HG03025 (cell line): ENCODE measurements at regions not wholly inside any gene's neighbourhood (a gene's known extent, or its start where the extent isn't known, plus 50 kb on each side); places are given as distances from the start of the nearest gene placed in this dataset.

Experiments
- ATAC-seq: cut with Tn5 transposase; IDR thresholded peaks from one replicate; pipeline ENCODE4 v1.9.1; 2021; ENCODE audit warnings: mild to moderate bottlenecking, moderate library complexity; ENCODE audit not compliant: unreplicated experiment, low FRiP score

DNA sequence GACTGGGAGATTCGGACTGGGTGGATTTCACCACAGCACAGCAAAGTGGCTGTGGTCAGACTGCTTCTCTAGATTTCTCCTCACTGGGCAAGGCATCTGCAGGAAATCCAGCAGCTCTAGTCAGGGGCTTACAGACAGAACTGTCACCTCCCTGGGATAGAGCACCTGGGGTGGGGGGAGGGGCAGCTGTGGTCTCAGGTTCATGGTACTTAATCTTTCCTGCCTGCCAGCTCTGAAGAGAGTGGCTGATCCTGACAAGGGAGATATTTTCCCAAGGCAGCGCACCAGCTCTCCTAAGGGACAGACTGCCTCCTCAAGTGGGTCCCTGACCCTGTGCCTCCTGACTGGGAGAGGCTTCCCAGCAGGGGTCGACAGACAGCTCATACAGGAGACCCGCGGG is 212.8 kb upstream of the KLF12 start:
- ATAC-seq = no peak

DNA sequence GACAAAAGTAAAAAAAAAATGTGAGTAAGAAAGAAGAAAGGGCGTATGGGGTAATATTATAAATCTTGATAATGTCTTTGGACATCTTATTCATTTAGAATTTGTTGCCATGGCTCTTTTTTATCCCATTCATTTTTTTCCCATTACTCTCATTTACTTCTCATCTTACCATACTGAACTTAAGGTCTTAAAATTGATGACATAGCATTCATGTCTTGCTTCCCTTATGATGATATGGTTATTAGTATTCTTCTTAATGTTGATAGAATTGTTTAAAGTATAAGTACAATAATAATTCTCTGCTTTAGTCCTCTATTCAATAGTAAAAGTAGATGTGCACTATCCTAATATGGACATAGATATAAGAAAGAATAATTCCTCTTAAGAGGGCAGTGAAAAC is 204.1 kb upstream of the KLF12 start:
- ATAC-seq = no peak

DNA sequence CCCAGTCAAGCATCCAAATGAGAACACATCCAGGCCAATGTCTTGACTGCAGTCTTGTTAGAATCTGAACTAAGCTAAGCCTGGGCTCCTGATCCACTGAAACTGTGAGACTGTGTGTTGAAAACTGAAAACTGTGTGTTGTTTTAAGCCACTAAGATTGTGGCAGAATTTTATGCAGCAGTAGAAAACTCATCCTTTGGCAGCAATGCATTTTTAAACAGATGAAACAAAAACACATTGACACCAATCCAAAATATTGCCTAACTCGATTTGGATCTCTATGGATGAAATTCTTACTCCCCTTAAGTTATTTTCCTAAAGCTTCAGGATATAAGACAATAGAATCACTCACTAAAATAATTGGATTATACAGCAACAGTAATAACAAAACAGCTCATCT is 202.3 kb upstream of the KLF12 start:
- ATAC-seq = no peak

DNA sequence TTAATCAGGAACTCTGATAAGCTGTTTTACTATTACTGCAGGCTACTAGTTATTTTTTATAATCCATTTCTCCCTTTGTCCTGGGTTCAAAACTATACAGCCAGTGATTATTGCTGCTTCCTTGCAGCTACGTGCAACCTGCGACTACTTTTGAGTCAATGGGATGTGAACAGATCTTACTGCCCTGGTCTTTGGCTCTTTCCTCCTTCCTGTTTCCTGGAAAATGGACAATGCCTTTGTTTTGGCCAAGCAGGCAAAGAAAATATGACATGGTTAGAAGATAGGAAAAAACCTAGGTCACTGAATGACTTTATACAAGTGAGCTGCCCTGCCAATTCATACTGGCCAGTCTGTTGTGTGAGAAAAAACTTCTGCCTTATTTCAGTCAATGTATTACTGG is 201.2 kb upstream of the KLF12 start:
- no peak for ATAC-seq

DNA sequence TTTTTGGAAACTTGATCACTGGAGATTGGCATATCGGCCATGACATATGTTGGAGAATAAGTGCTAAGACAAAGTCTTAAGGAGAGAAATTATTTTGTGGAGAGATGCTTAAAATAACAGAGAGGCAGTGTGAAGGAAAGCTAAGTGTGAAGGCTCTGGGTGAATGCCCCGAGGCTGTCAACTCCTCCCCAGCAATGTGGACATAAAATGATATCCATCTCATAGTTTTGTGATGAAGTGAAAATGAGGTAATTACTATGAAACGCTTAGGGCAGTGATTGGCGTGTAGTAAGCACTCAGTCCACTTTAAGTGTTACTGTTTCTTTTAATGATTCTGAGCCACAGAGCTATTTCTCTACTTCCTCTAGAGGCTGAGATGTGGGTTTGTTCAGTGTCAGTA is 195.8 kb upstream of the KLF12 start:
- ATAC-seq = no peak

DNA sequence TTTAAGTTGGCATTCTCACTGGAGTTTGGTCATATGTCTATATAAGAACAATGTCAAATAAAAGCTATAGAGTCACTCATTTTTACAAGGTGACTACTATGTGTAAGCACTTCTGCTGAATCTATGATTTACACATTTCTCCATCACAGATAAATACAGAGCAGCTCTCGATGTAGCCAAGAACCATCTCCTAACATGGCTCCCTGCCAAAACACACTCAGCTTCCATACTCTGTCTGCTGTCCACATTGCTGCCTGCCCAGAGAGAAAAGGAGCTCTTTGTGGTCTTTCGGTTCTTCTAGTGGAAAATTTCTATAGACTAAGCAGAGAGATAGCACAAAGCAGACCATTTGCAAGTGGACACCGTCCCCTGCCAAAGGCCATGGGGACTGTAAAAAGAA is 190.9 kb upstream of the KLF12 start:
- ATAC-seq = no peak

DNA sequence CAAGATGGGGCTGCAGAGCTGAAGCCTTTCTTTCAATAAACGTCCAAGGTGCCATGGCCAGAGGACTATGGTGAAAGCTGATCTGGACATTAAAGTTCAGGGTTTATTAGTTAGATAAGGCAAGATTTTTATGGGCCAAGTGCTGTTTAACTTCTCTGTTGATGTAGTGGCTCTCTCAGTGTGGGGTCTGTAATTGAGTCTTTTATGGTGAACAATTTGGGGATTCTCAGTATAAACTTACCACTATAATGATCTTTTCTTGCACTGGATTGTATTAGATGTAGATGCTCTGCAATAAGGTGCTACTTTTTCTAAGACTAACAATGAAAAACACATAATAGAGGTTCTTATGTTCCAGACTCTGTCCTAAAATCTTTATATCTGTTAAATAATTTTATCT is 190.1 kb upstream of the KLF12 start:
- no peak for ATAC-seq

DNA sequence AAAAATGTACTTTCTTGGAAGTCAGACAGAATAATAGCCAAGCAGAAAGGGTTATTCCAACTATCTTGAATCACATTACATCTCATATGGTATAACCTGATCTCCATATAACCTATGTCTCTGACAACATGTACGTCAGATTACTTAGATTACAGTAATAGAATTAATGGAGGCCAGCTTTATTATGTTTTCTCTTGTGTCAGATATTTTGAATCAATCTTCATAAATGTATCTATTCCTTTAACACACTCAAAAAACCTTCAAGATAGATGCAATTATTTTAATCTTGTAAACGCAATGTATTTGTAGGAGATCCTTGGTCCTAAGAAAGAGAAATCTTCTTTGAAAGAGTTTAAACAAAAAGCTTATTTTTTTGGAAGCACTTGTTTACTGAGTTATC is 188.4 kb upstream of the KLF12 start:
- no peak for ATAC-seq

DNA sequence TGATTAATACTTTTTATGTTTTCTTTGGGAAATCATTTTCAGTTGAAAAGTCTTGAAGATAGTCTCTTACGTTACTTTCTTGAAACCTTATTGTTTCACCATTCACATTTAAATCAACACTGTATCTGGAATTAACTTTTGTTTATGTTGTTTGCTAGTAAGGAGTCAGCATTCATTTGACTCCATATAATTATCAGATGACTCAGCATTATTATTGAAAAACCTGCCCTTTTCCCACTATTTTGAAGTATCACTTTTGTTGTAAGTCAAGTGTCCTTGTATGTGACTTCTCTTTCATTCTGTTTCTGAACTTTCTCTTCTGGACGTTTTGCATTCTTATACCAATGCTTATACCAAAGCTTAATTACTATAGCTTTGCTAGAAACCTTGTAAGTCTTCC is 186.1 kb upstream of the KLF12 start:
- no peak for ATAC-seq

DNA sequence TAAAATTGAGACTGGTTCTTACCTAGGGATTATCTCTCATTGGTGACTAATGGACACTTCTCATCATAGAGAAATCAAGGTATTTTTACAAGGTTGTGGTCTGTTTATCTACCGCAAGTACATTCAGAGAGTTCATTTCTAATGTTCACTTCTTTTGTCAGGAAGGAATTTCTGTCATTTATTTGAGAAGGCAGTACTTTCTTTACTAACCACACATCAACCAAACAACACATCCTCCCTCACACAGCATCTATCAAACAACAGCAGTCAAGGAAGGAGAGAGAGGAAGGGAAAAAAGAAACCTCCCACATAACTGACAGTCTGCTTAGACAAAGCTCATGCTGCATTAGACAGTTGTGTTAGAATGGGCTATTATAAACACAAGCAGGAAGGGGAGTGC is 182.3 kb upstream of the KLF12 start:
- peak; percentile 69 for ATAC-seq

DNA sequence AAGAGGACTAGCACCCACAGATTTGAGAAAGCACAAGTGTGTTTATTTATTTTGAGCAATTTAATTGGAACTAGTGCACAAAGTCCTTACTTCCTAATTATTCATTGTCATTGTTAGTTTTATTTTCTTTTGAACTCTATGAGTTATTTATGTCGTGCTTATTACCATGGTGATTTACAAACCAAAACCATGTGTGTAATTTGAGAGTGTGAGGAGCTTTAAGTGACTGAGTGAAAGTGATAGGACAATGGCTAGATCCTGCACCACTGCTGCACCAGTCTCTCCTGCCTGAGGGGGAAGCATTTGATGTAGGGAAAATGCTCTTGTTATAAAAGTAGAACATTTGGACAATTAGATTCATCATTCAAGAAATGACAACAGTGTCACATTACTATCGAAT is 172.3 kb upstream of the KLF12 start:
- ATAC-seq = no peak

DNA sequence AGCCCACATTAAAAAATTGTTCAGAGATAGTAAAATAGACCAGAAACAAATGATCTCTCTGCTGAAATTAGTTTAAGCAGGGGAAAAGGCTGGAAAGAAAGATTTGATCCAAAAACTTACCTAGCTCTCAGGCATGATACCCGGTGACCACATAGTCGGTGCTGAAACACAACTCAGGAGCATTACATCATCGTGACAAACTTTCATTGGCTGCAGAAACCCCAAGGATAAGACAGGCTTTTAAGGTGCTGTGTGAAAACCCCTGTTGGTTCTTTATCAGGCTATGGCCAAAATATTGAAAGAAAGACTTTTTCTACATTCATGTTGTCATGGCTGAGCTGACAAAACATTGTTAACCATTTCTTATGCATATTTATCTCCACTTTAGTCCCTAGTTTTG is 171.7 kb upstream of the KLF12 start:
- ATAC-seq = no peak

DNA sequence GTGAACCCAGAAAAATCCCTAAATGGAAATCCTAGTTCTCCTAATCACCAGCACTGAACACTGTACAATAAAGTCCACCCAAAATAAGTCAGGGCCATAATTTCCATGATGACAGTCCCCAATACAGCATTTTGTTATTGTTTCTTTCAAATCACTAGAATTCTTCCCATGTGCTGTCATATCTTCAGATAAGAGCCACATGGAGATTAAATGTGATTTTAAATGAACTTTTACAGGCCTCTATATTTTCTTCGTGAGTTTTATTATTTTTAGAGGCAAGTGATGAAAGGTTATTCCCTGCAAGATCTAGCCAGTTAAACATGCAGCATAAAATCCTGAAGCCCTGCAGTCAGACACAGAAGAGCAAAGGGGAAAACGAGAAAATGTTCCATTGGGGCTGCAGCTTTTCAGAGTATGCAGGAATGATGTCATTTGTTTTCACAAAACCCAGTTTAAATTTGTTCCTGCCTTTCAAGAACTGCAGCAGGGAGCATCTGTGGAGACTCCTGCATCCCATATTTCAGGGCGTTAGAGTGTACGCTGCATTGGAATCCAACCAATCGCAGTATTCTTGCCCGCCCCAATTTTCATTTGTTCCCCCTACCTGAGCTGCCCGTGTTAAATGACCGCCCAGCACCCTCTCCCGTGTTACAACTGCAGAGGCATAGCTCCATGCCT is 167.2 kb upstream of the KLF12 start:
- no peak for ATAC-seq

DNA sequence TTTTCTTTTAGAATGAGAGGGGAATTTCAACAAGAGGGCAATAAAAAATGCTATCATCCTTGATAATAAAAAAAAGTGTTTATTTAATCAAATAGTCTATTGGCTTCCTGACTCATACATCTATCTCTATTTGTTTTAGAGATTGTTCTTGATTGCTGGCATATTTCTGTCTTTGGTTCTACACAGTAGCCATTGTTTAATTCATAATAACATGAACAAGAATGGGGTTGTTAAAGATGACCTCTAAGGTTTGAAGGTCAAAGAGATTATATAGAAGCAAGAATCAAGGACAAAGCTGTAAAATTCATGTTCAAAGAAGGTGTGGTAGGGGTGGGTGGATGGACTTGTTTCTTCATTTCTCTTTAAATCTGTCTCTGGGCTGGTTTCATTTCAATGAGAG is 166.0 kb upstream of the KLF12 start:
- no peak for ATAC-seq

DNA sequence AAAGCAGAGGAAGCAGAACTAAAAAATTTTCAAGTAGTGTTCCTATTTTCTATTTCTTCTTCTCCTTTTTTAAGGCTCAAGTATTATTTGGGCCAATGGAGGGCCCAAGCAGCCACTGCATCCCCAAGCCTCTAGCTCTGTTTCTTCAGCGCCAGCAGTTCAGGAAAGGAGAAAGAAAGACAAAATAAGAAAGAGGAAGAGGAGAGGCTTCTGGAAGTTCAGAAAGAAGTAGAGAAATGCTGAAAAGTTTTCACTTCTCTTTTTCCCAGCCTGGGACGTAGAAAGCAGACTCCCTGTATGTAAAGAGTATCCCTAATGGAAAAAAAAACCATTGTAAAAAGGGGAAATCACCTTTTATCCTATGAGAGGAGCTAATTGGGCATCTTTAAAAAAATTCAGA is 165.5 kb upstream of the KLF12 start:
- ATAC-seq = no peak

DNA sequence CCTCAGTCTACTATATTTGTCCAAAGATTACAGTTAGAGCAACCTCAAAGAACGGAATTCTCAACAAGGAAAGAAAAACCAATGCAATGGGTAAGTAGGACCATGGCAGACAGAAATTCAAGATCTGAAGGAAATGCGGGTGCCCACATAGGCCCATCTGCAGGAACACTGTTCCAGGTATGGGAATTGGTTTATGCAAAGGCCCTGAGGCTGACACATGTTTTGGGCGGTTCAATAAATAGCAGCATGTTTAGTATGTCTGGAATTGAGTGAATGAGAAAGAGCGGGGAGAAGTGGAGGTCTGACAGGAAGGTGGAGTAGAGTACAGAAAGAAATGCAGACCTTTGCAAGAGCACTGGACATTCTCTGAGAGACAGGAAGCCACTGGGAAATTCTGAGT is 164.7 kb upstream of the KLF12 start:
- no peak for ATAC-seq

DNA sequence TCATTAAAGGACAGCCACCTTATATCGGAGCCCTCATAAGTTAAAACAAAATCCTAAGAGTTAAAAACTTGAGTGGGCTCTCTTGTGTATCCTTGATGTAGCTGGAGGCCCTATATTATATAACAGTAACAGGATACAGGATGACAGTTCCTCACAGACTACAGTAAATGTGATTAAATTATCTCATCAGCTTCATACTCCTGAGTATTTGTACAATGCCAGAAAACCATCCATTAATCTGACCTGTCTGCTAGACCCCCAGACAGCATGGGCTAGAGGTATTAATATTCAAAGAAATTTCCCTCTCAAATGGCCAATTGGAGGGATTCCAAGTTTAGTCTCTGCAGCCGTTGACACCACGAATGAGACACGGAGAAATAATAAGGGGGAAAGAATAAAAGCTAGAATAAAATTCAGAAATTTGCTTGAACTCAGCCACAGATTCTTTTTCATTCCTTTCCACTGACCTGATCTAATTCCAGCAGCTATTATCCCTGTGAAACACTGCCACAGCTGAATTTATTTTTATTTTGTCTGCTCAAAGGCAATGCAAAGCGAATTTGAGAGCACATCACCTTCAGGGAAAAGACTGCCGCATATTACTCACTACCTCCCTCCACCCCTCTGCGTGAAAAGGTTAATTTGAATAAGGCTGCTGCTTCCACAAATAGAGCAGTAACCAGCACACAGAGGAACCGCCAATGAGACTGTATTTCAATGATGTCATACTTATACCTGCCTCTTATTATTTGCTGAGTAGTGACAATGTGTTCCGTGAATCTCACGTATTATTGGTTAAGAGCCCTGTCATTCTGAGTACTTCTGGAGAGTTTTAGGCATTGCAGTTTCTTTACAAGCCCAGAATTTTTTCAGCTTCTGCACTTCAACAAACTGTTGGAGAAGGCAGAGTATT is 155.9 kb upstream of the KLF12 start:
- ATAC-seq = peak; percentile 54

DNA sequence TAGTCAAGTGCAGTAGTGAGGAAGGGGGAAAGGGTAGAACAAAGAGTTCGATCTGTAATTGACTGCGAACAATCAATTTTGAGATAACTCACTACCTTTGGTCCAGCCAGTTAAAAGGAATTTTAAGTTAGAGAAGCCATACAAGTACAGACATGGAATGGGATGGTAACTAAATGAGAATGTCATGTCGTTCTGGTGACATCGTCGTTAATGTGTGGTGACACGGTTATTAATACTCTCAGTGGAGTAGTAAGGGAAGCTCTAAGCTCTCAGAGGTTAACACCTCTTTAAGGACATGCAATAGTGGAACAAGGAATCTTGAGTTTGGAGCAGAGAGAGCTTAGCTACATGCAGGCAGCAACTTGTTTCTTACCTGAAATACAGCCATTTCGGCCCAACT is 154.9 kb upstream of the KLF12 start:
- no peak for ATAC-seq

DNA sequence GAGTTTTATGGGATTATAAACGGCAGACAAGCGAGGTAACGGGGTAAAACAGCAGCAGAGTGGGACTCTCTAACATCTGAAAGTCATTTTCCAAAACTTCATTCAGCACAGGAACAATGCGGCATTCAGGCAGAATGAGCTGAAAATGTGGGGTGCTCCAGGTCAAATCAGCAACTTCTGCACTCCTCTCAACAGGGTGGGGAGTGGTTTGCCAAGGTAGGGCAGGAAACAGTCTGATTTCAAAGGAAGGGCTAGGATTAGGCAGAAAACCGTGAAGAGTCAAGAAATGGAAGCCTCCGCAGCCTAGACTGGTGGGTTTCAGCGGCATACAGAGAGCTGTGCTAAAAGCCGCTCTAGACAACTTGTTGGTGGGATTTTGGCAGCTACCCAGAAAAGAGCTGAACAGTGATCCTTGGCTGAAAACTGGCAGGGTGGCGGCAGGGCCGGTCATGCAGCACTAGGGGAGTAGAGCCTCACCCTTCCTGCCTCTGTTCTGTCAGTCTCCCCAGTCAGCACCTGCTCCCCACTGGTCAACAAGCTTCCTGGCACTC is 154.2 kb upstream of the KLF12 start:
- ATAC-seq = no peak

DNA sequence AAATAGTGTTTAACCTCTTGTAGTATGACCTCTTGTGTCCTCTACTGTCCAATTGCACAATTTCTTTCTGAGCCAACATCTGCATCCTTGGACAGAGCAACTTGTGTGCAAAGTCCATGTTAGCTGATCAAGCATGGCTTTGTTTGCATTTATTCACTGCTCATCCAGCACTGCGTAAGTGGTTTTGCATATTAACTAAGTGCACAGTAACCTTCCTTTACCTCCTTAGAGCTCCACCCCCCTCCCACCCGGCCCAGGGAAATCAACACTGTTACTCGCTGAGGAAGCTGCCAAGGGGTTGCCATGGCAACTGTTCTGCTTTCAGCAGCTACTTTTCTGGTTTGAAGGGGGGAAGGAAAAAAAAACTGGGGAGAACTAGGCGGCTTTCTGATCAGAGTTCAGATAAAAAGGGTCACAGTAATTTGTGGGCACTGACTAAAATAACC is 153.5 kb upstream of the KLF12 start:
- ATAC-seq = no peak

DNA sequence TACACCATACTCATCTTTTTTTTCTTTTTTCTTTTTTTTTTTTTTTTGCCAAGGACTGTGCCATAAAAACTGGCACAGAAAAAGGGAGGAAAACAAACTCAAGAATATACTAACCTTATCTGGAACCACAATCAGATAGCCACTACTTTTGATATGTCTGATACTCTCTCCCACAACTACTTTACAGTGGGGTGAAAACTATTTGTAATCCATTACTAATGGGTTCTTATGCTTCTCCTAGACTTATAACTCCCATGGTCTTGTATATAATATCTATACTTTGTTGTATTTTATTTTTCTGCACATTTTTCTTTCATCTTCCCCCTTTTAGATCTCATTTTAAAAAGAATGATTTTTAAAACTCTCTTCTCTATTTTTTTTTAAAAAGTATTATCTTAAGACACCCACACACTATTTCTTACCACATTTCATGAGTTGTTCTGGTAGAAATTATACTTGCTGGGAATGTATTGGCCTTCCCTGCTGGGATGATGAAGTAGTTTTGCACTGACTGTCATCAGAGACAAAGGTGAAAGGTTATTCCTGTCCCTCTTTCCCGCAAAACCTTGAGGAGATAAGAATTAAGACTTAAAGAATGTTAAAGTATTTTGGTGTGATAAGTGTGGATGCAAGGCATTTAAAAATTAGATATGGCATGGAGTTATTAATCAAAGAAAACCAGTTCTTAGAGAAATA is 146.7 kb upstream of the KLF12 start:
- no peak for ATAC-seq
